Thyroid gland (tissue), 4 donors: ENCODE measurements at regions not wholly inside any gene's neighbourhood (a gene's known extent, or its start where the extent isn't known, plus 50 kb on each side); places are given as distances from the start of the nearest gene placed in this dataset.

Source experiments
- DNase-seq, 2 donors: peaks; one replicate each; pipeline ENCODE4 v3.0.0-alpha.2; 2019
- H3K27ac ChIP-seq, 3 donors: fragments of 200-600 bp; sonication (generic); 1 replicate in 2 of 3; 2 replicates in 1 of 3; pipeline ENCODE4 v1.5.1; 2016 to 2019; ENCODE audit warnings: mild to moderate bottlenecking in 1 of 3, moderate library complexity in 1 of 3
- H3K27me3 ChIP-seq: fragments of 200-600 bp; sonication (generic); one replicate; pipeline ENCODE4 v1.5.1; 2019
- H3K36me3 ChIP-seq, 2 donors: fragments of 200-600 bp; sonication (generic); one replicate each; pipeline ENCODE4 v1.5.1; 2016 to 2019
- H3K4me1 ChIP-seq, 2 donors: fragments of 200-600 bp; sonication (generic); one replicate each; pipeline ENCODE4 v1.5.1; 2017 to 2019
- H3K4me3 ChIP-seq, 3 donors: fragments of 200-600 bp; sonication (generic); replicated peaks in 1 of 3; 1 replicate in 2 of 3; 2 replicates in 1 of 3; pipeline ENCODE4 v1.5.1; 2016; ENCODE audit warnings: mild to moderate bottlenecking in 1 of 3
- H3K9me3 ChIP-seq: fragments of 200-600 bp; sonication (generic); one replicate; pipeline ENCODE4 v1.5.1; 2017
- CTCF ChIP-seq, 6 experiments: fragments of 200-600 bp in 3 of 6; fragments of 450-650 bp in 3 of 6; sonication (generic) in 3 of 6; IDR thresholded peaks; one replicate each; pipeline ENCODE4 v1.5.1; 2016 to 2019; ENCODE audit warnings: antibody characterized with exemption in 6 of 6, mild to moderate bottlenecking in 2 of 6, inconsistent platforms in 1 of 6, moderate library complexity in 1 of 6
- POLR2A ChIP-seq, 2 donors: fragments of 450-650 bp; IDR thresholded peaks; one replicate each; pipeline ENCODE4 v1.6.1; 2017; ENCODE audit warnings: antibody characterized with exemption in 2 of 2, mild to moderate bottlenecking in 2 of 2, moderate library complexity in 1 of 2
- WGBS, 2 donors: methylation state at CpG; one replicate each; pipeline ENCODE4 v1.1.5; 2017; 5-methylcytosine and 5-hydroxymethylcytosine counted together
- intact Hi-C: fragments of 100-400 bp; cut with DNase I; formaldehyde crosslinking; loops from one replicate; pipeline ENCODE4 v1.15.1; 2023

GRCh38 chr5:57681942-57682341, 199.3 kb upstream of the ACTBL2 start:
- intact Hi-C loops: no loop called here
- H3K4me3 ChIP-seq: no peak overlapping the region
- H3K9me3 ChIP-seq: no peaks in the 10 kb centered on the region
- TF ChIP-seq POLR2A (IDR thresholded peaks at IDR 0.05) (no peak), CTCF (IDR thresholded peaks at IDR 0.05) (no peak)
- WGBS, 2 donors: 84 to 94% methylated on average over 3 of the region's 3 CpGs
- H3K27me3 ChIP-seq: no peaks in the 10 kb centered on the region
- no peak overlapping the region for H3K27ac ChIP-seq
- H3K36me3 ChIP-seq: no peaks in the 10 kb centered on the region
- no peak for DNase-seq
- H3K4me1 ChIP-seq: no peaks in the 10 kb centered on the region

DNA sequence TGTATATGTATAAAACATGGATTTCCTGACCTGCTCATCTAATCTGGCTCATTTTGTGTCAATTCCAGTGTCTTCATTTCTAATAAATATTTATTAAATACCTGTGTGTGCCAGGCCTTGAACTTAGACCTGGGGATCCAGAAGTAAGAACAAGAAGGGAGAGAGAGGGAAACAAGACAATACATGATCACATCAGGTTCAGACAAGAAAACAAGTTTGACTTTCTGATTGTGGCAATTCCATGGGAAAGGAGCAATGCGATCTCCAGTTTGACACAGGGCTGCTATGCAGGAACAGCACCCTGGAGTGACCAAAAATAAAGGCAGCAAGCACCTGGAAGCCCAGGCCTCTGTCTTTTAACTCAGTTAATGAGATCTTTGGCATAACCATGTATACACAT, 198.1 kb upstream of the ACTBL2 start:
- no peaks in the 10 kb centered on the region for H3K4me1 ChIP-seq
- no peak for TF ChIP-seq POLR2A (IDR thresholded peaks at IDR 0.05)
- no peak for TF ChIP-seq CTCF (IDR thresholded peaks at IDR 0.05)
- no peaks in the 10 kb centered on the region for H3K9me3 ChIP-seq
- DNase-seq: no peak
- WGBS, 2 donors: 74 to 86% methylated on average over 1 of the region's 1 CpG
- H3K27ac ChIP-seq: no peak overlapping the region
- H3K4me3 ChIP-seq: no peak overlapping the region
- no peaks in the 10 kb centered on the region for H3K36me3 ChIP-seq
- no peaks in the 10 kb centered on the region for H3K27me3 ChIP-seq
- intact Hi-C loops: no loop called here

DNA sequence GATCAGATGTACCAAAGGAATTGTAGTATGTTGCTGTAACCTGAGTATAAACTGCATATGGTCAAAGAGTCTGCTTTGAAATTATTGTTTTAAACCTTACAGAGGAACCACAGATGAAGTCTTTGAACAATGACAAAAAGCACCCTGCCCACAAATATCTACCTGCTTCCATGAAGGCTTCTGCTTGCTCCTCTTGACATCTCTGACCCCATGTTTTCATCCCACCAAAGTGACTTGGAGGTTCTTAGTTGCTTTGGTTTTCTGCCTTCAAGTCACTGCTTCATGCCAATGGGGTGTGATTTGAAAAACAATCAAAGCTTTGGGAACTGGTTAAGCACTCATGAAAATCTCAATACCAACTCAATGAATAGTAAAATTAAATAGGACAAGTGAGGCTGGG, 194.6 kb upstream of the ACTBL2 start:
- Histone ChIP-seq H3K27me3 (no peaks in the 10 kb centered on the region), H3K27ac (no peak overlapping the region), H3K9me3 (no peaks in the 10 kb centered on the region), H3K4me3 (no peak overlapping the region), H3K36me3 (no peaks in the 10 kb centered on the region), H3K4me1 (no peaks in the 10 kb centered on the region)
- TF ChIP-seq CTCF (IDR thresholded peaks at IDR 0.05): no peak
- TF ChIP-seq POLR2A (IDR thresholded peaks at IDR 0.05): no peak
- intact Hi-C loops: no loop called here
- no peak for DNase-seq

DNA sequence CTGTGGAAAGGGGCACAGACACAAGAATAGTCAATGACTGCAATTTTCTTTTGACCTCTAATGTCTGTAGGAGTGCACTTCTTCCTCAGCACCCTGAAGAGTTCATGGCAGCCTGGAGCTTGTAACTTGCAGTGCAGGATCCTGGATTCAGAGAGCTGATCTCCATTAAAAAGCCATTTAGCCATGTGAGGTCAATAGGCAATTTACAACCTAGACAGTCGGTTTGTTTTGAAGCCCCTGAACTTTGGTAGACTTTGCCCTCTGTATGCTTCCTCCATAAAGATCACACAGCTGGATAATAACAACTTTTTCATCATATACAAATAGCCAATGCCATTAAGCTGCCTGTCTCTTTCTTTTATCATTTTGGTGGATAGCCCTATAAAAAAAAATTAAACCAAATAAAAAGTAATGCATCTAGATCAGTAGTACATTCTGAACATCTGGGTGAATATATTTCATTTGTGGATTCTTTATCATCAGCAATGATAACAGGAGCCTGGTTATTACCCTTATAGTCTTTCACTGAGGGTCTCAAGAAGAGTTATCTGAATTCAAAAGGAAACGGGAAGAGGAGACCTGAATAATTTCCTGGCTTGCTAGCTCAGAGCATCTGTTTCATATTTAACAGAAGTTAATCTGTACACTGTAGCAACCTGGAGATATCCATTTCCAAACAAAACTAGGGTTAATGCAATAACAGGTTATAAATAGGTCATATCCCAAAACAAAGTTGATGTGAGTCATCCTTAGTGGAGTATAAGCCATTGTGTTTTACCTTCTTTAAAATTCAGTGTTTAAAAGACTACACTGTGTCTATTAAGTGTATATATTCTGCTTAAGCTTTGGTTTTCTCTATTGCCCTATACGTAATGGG, 193.8 kb upstream of the ACTBL2 start:
- Histone ChIP-seq H3K4me3 (no peak overlapping the region), H3K9me3 (no peaks in the 10 kb centered on the region), H3K27me3 (no peaks in the 10 kb centered on the region), H3K4me1 (no peaks in the 10 kb centered on the region), H3K27ac (no peak overlapping the region), H3K36me3 (no peaks in the 10 kb centered on the region)
- no peak for TF ChIP-seq POLR2A (IDR thresholded peaks at IDR 0.05)
- no peak for TF ChIP-seq CTCF (IDR thresholded peaks at IDR 0.05)
- no peak for DNase-seq
- WGBS, 2 donors: 81 to 87% methylated on average over 3 of the region's 3 CpGs
- intact Hi-C loops: no loop called here

DNA sequence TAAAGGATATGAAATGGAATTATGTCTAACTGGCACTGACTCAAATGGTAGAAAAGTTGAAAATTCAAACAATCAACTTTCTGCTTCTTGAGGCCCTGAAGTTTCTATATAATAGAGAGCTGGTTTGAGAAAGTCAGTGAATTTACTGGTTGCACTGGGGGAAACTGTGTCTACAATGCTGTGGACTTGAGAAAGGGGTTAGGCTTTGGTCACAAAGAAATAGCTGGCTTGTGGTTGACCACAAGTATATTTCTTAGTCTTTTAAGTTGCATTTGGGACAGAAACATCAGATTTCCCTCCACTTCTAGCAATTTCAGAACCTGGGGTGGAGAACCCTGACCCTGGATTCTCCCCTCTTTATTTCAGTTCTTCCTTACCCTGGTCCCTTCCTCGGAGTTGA, 192.6 kb upstream of the ACTBL2 start:
- no peak overlapping the region for H3K27ac ChIP-seq
- intact Hi-C loops: no loop called here
- no peaks in the 10 kb centered on the region for H3K36me3 ChIP-seq
- DNase-seq: no peak
- 60 to 81% methylated on average over 1 of the region's 1 CpG for WGBS, 2 donors
- H3K27me3 ChIP-seq: no peaks in the 10 kb centered on the region
- TF ChIP-seq CTCF (IDR thresholded peaks at IDR 0.05) (no peak), POLR2A (IDR thresholded peaks at IDR 0.05) (no peak)
- no peaks in the 10 kb centered on the region for H3K9me3 ChIP-seq
- H3K4me1 ChIP-seq: no peaks in the 10 kb centered on the region
- H3K4me3 ChIP-seq: no peak overlapping the region
